ENCODE measurements at regions not wholly inside any gene's neighbourhood (a gene's known extent, or its start where the extent isn't known, plus 50 kb on each side); places are given as distances from the start of the nearest gene placed in this dataset.

GRCh38 chr11:38990841-38991240, 2392.8 kb upstream of the RAG2 start:
- H3K27ac ChIP-seq, result no peak overlapping the region
- H3K79me2 ChIP-seq (ENCODE audit: insufficient read depth), result no peaks in the 10 kb centered on the region
- no peaks in the 10 kb centered on the region for H3K9me2 ChIP-seq (ENCODE audit: insufficient read depth)
- no peaks in the 10 kb centered on the region for H3K27me3 ChIP-seq (replicated peaks; ENCODE audit: insufficient read depth)
- no peaks in the 10 kb centered on the region for H3K36me3 ChIP-seq (ENCODE audit: low read depth)
- DNase-seq, result no peak
- H3K9ac ChIP-seq, result no peak overlapping the region
- no peaks in the 10 kb centered on the region for H3K4me1 ChIP-seq (ENCODE audit: insufficient read depth)
- H4K20me1 ChIP-seq (ENCODE audit: insufficient read depth), result no peaks in the 10 kb centered on the region
- H3F3A ChIP-seq (ENCODE audit: insufficient read depth), result no peaks in the 10 kb centered on the region
- H3K9me3 ChIP-seq (ENCODE audit: low read depth), result no peaks in the 10 kb centered on the region
- TF ChIP-seq EZH2phosphoT487 (IDR thresholded peaks at IDR 0.05; ENCODE audit: insufficient read depth, low read depth) (no peak), EZH2 (IDR thresholded peaks at IDR 0.05; ENCODE audit: insufficient read depth, poor library complexity, severe bottlenecking) (no peak)
- 15 to 22% methylated on average over 2 of the region's 2 CpGs for WGBS, 2 experiments (ENCODE audit: low coverage in 1 of 2, low lambda C conversion rate in 2 of 2, missing lambda C conversion rate in 2 of 2)
- in situ Hi-C loops (cut with MboI), result no loop called here
- no peak overlapping the region for H3K4me2 ChIP-seq (ENCODE audit: unreplicated experiment)
- H3K4me3 ChIP-seq, result no peak overlapping the region
- H2AFZ ChIP-seq, result no peak overlapping the region

GRCh38 chr11:38990139-38990538, 2392.1 kb upstream of the RAG2 start:
- H3K4me2 ChIP-seq (ENCODE audit: unreplicated experiment), result no peak overlapping the region
- H3K9ac ChIP-seq, result no peak overlapping the region
- H4K20me1 ChIP-seq (ENCODE audit: insufficient read depth), result no peaks in the 10 kb centered on the region
- no peak overlapping the region for H3K27ac ChIP-seq
- H3K36me3 ChIP-seq (ENCODE audit: low read depth), result no peaks in the 10 kb centered on the region
- no peaks in the 10 kb centered on the region for H3K4me1 ChIP-seq (ENCODE audit: insufficient read depth)
- H3K4me3 ChIP-seq, result no peak overlapping the region
- WGBS, 2 experiments (ENCODE audit: low coverage in 1 of 2, low lambda C conversion rate in 2 of 2, missing lambda C conversion rate in 2 of 2), result 31 to 32% methylated on average over 5 of the region's 5 CpGs
- TF ChIP-seq EZH2 (IDR thresholded peaks at IDR 0.05; ENCODE audit: insufficient read depth, poor library complexity, severe bottlenecking) (no peak), EZH2phosphoT487 (IDR thresholded peaks at IDR 0.05; ENCODE audit: insufficient read depth, low read depth) (no peak)
- no peaks in the 10 kb centered on the region for H3K9me2 ChIP-seq (ENCODE audit: insufficient read depth)
- in situ Hi-C loops (cut with MboI), result no loop called here
- H3K9me3 ChIP-seq (ENCODE audit: low read depth), result no peaks in the 10 kb centered on the region
- no peak for DNase-seq
- H2AFZ ChIP-seq, result no peak overlapping the region
- no peaks in the 10 kb centered on the region for H3K79me2 ChIP-seq (ENCODE audit: insufficient read depth)
- no peaks in the 10 kb centered on the region for H3K27me3 ChIP-seq (replicated peaks; ENCODE audit: insufficient read depth)
- H3F3A ChIP-seq (ENCODE audit: insufficient read depth), result no peaks in the 10 kb centered on the region

- no peaks in the 10 kb centered on the region for H3K9me3 ChIP-seq (ENCODE audit: low read depth)
- no peaks in the 10 kb centered on the region for H3K36me3 ChIP-seq (ENCODE audit: low read depth)
- no peak for DNase-seq
- no peaks in the 10 kb centered on the region for H3F3A ChIP-seq (ENCODE audit: insufficient read depth)
- H4K20me1 ChIP-seq (ENCODE audit: insufficient read depth), result no peaks in the 10 kb centered on the region
- no peak overlapping the region for H3K4me3 ChIP-seq
- in situ Hi-C loops (cut with MboI), result no loop called here
- 13 to 14% methylated on average over 4 of the region's 4 CpGs for WGBS, 2 experiments (ENCODE audit: low coverage in 1 of 2, low lambda C conversion rate in 2 of 2, missing lambda C conversion rate in 2 of 2)
- H3K4me2 ChIP-seq (ENCODE audit: unreplicated experiment), result no peak overlapping the region
- H2AFZ ChIP-seq, result no peak overlapping the region
- H3K4me1 ChIP-seq (ENCODE audit: insufficient read depth), result no peaks in the 10 kb centered on the region
- H3K27me3 ChIP-seq (replicated peaks; ENCODE audit: insufficient read depth), result no peaks in the 10 kb centered on the region
- H3K9ac ChIP-seq, result no peak overlapping the region
- no peaks in the 10 kb centered on the region for H3K9me2 ChIP-seq (ENCODE audit: insufficient read depth)
- no peak overlapping the region for H3K27ac ChIP-seq
- no peaks in the 10 kb centered on the region for H3K79me2 ChIP-seq (ENCODE audit: insufficient read depth)
- no peak for TF ChIP-seq EZH2 (IDR thresholded peaks at IDR 0.05; ENCODE audit: insufficient read depth, poor library complexity, severe bottlenecking)
- no peak for TF ChIP-seq EZH2phosphoT487 (IDR thresholded peaks at IDR 0.05; ENCODE audit: insufficient read depth, low read depth)
Measured at GRCh38 chr11:38988908-38989307, 2390.9 kb upstream of the RAG2 start.

GRCh38 chr11:38972220-38972619, 2374.2 kb upstream of the RAG2 start:
- Histone ChIP-seq H3F3A (ENCODE audit: insufficient read depth) (no peaks in the 10 kb centered on the region), H3K4me3 (no peak overlapping the region), H3K4me1 (ENCODE audit: insufficient read depth) (no peaks in the 10 kb centered on the region), H4K20me1 (ENCODE audit: insufficient read depth) (no peaks in the 10 kb centered on the region), H3K27me3 (replicated peaks; ENCODE audit: insufficient read depth) (no peaks in the 10 kb centered on the region), H3K9me2 (ENCODE audit: insufficient read depth) (no peaks in the 10 kb centered on the region), H3K9me3 (ENCODE audit: low read depth) (no peaks in the 10 kb centered on the region), H3K4me2 (ENCODE audit: unreplicated experiment) (no peak overlapping the region), H3K9ac (no peak overlapping the region), H2AFZ (no peak overlapping the region), H3K79me2 (ENCODE audit: insufficient read depth) (no peaks in the 10 kb centered on the region), H3K27ac (no peak overlapping the region), H3K36me3 (ENCODE audit: low read depth) (no peaks in the 10 kb centered on the region)
- in situ Hi-C loops (cut with MboI), result no loop called here
- no peak for DNase-seq
- WGBS, 2 experiments (ENCODE audit: low coverage in 1 of 2, low lambda C conversion rate in 2 of 2, missing lambda C conversion rate in 2 of 2), result 16 to 24% methylated on average over 1 of the region's 1 CpG
- no peak for TF ChIP-seq EZH2phosphoT487 (IDR thresholded peaks at IDR 0.05; ENCODE audit: insufficient read depth, low read depth)
- no peak for TF ChIP-seq EZH2 (IDR thresholded peaks at IDR 0.05; ENCODE audit: insufficient read depth, poor library complexity, severe bottlenecking)

GRCh38 chr11:38971141-38971540, 2373.1 kb upstream of the RAG2 start:
- no peak overlapping the region for H3K27ac ChIP-seq
- no peak overlapping the region for H3K4me3 ChIP-seq
- H3K27me3 ChIP-seq (replicated peaks; ENCODE audit: insufficient read depth), result no peaks in the 10 kb centered on the region
- H4K20me1 ChIP-seq (ENCODE audit: insufficient read depth), result no peaks in the 10 kb centered on the region
- H3K9me2 ChIP-seq (ENCODE audit: insufficient read depth), result no peaks in the 10 kb centered on the region
- TF ChIP-seq EZH2 (IDR thresholded peaks at IDR 0.05; ENCODE audit: insufficient read depth, poor library complexity, severe bottlenecking) (no peak), EZH2phosphoT487 (IDR thresholded peaks at IDR 0.05; ENCODE audit: insufficient read depth, low read depth) (no peak)
- H3K9me3 ChIP-seq (ENCODE audit: low read depth), result no peaks in the 10 kb centered on the region
- no peak overlapping the region for H3K9ac ChIP-seq
- no peaks in the 10 kb centered on the region for H3K36me3 ChIP-seq (ENCODE audit: low read depth)
- H2AFZ ChIP-seq, result no peak overlapping the region
- no peaks in the 10 kb centered on the region for H3K4me1 ChIP-seq (ENCODE audit: insufficient read depth)
- H3K4me2 ChIP-seq (ENCODE audit: unreplicated experiment), result no peak overlapping the region
- 46% methylated on average over 6 of the region's 6 CpGs for WGBS, 2 experiments (ENCODE audit: low coverage in 1 of 2, low lambda C conversion rate in 2 of 2, missing lambda C conversion rate in 2 of 2)
- H3F3A ChIP-seq (ENCODE audit: insufficient read depth), result no peaks in the 10 kb centered on the region
- in situ Hi-C loops (cut with MboI), result no loop called here
- no peaks in the 10 kb centered on the region for H3K79me2 ChIP-seq (ENCODE audit: insufficient read depth)
- DNase-seq, result no peak

Data from GM23248 (cell line).